AG20443 (cell line): ENCODE measurements at regions not wholly inside any gene's neighbourhood (a gene's known extent, or its start where the extent isn't known, plus 50 kb on each side); places are given as distances from the start of the nearest gene placed in this dataset.

Source experiments
- DNase-seq: peaks from one replicate; pipeline ENCODE4 v3.0.0; 2012; ENCODE audit warnings: low spot score, mixed read lengths

DNA sequence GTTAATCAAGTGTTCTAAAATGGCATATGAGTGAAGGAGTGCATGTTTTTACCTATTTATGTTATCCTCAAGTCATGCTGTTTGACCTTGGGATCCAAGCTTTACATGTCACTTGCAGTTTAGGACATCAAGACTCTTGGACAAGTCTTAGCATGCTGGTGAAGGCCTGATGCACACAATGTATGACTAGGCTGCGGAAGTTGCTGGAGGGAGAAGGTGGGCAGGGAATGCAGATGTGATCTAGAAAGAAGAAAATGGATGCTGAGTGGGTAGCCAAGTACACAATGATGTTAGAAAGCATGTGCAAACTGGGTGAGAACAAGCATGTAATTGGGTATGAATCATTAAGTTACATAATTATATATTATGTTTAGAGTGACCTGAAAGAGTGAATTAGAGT lies 301.8 kb downstream of the BRINP2 start:
- DNase-seq: no peak

DNA sequence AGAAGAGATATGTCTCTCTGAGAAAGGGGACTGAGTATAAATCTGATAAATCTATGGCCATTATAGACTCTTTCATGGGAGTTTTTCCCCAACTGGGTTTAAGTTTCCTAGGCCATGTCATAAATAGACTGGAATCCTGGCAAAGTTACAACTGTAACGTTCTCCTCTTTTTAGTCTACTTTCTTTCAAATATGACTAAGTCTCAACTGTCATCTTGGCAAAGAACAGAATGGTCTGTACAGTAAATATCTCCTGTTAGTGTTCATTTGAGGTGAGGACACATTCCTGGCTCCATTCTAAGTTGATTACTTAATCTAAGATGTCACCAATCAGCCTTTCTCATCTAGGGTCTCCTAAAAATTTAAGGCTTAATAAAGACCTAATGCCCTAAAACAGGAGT lies 300.5 kb downstream of the BRINP2 start:
- no peak for DNase-seq

- DNase-seq: no peak
Observed at GRCh38 chr1:177469519-177469918, 298.8 kb downstream of the BRINP2 start.

GRCh38 chr1:177466286-177466685 lies 295.5 kb downstream of the BRINP2 start:
- DNase-seq: no peak

- no peak for DNase-seq
Observed at GRCh38 chr1:177464686-177465085, 293.9 kb downstream of the BRINP2 start.

DNA sequence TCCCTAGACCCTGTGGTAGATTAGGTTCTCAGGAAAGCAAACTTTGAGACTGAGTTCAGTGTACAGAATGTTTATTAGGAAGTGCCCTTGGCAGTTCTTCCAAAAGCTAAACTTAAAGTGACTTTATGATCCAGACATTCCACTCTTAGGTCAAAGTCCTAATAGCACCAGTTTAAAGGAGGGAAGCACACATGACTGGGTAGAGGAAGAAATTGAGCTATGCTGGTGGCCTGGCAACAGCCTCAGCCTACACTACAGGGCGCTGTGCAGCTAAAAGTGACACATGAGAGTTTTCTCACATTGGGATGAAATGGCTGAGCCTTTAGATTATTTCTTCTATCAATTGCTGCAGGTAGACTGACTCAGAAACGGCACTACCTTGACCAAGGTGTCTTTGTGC lies 280.4 kb downstream of the BRINP2 start:
- no peak for DNase-seq

- DNase-seq: no peak
Observed at GRCh38 chr1:177448652-177449357, 278.0 kb downstream of the BRINP2 start.

DNA sequence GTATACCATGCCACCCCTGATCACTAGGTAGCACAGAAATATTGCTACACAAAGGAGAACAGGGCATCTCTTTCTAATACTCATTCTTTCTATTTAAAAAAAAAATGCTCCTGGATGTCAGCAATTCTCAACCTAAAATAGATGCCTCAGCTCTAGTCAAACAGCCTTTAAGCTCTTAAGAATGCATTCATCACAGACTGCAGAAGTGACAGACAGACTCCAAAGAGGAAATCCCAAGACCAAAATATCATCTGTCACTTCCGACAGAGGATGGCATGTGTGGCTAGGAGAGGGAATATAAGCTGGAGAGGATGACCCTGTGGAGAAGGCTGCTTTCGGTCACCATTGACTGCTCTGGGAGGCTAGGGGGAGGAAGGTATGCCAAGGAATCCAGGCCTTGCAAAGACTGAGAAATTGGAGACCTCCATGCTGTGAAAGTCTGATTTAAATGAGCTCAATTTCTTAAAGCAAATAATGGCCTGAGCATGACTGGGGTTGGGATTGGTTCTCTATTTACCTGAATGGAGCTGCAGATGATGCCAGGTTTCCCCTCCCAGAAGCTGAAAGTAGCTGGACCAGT lies 277.4 kb downstream of the BRINP2 start:
- DNase-seq: no peak

DNA sequence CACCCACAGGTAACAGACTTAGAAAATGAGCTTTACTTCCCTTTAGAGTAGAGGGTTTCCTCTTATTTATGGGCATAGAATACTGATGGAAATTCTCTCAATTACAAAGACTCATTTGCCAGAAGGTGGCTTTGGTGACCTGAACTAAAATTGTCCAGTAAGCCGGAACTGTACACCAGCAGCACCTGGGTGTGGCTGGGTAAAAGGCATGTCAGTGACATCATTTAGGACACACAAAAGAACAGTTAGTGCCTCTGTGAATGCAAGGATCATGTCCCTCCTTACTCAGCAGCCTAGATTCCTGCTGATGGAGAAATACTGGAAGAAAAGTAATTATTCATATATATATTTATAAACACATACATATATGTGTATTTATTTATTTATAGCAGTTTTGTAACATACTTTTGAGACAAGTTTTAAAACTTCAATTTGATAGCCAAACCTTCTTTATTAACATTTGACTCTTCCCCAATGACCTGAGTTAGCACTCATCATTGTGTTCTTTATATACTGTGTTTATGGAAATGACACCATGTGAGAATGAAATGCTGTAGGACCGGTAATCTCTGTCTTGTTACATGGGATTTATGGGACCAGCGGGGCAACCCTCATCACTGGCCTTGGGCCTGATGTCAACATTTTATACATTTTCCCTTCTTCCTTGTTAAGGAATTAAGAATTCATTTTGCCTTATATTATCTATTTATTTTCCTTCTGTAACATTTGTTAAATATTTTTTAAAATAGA lies 274.4 kb downstream of the BRINP2 start:
- no peak for DNase-seq

DNA sequence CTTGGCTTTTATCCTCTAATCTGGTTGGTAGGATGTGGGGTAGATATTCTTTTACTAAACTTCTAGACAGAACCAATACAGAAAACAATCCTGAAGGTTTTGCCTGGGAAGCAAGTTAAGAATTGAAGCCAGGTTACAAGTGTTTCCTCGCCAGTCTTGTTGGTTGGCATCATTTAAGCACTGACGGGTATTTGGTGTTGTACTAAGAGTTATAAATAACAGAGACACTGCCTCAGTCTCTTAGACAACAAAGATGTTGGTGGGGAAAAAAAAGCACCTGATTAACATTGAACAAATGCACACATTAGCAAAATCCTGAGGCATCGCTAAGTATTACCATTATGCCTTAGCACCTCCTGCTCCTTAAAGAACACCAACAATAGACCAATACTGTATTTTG lies 272.2 kb downstream of the BRINP2 start:
- DNase-seq: no peak

- DNase-seq: no peak
Observed at GRCh38 chr1:177442584-177442983, 271.8 kb downstream of the BRINP2 start.

DNA sequence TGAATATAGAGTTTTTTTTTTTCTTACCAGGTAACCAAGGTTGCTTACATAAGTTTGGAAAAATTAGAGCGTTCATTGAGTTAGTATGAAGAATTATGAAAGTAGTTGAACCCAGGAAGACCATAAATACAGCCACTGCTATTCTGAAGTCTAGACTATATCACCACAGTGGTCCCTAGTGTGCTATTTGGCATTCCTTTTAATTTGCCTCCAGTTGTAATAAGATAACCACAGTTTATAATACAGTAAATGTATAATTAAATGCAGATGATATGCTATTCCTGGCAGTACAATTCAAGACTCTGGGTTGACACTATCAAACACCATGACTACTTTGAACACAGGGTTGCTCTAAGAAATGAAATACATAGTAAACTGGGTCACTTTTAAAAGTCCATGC lies 270.5 kb downstream of the BRINP2 start:
- no peak for DNase-seq

DNA sequence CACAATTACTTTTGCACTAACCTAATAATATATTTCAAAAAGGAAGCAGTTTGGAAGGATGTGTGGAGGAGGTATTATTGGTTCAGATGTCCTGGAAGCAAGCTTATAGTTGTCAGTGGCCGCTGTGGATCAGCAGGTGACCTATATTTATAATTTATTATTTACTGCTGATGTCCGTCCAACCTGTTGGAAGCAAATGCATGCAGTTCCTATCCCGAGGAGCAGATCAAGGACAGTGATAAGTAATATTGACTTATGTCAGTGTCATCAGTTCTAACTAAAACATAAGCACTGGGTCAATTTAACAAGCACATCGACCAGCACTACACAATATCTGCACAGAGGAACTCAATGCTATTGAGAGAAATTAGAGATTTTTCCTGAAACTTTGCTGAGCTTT lies 270.1 kb downstream of the BRINP2 start:
- no peak for DNase-seq

- no peak for DNase-seq
Observed at GRCh38 chr1:177439301-177439700, 268.5 kb downstream of the BRINP2 start.

DNA sequence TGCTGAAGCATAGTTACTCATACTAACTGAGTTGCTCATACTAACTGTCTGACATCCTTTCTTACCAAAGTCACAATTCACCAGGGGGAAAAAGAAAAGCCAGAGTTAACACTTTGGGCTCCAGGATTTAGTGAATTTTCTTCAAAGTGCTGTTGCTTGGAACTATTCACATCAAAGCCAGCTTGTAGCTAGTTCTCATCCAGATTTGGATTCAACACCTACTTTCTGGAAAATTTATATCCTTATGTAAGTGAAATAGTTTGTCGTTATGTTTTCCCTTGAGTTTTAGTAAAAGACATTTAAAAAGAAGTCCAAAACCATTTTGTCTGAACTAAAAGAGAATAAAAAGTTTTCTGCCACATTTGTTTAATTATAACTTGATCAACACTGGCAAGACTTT lies 264.6 kb downstream of the BRINP2 start:
- DNase-seq: no peak

GRCh38 chr1:177432897-177433296 lies 262.1 kb downstream of the BRINP2 start:
- DNase-seq: peak; percentile 14

GRCh38 chr1:177431123-177431522 lies 260.4 kb downstream of the BRINP2 start:
- DNase-seq: no peak

DNA sequence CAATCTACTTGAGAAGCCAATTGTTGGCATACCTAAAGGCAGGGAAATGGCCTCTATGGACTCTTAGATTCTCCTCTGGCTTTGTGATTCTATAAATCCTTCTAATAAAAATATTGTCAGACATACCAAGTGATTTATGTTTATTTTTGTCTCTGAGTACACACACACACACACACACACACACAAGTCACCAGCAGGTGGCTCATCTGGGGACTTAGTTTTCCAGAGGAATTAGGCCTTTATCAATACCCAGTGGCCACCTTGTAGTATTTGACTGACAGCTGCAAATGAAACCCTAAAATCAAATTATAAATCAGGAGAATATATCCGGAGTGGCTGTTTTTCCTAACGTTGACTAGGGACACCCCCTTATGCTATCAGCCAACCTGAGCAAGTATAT lies 258.5 kb downstream of the BRINP2 start:
- DNase-seq: no peak

DNA sequence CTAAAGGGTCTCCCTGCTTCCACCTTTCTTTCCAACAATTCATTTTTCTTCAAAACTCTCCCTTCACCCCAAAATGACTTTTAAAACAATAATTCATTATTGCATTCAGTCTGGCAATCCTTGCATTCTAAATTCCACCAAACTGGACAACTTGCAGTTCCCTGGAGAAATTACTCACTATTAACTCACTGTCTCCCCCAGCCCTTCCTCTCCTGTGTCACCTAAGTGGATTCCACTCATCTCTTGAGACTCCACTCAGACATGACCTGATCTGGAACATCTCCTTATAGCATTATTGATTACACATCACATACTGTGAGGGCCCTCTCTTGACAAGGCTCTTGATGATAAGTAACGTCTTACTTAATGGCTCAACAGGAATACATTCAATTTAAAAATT lies 257.1 kb downstream of the BRINP2 start:
- DNase-seq: no peak

DNA sequence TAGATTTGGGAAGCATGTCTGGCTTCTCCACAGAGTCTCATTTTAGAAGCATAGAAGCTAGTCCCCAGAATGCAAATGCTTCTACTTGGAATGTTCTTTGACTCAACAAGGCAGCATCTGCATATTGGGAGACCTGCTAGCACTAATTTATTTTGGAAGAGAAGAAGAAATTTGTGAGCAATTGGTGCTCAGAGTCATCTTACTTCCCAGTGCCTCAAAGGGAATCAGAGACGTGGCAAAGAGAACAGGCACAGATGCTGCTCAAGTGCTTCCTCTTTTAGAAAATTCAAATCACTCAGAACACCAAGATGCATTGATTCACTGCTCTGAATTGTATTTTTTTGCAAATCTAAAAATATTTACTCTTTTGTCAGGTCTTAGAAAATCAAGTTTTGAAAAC lies 255.7 kb downstream of the BRINP2 start:
- no peak for DNase-seq

- DNase-seq: no peak
Observed at GRCh38 chr1:177425199-177425598, 254.4 kb downstream of the BRINP2 start.

GRCh38 chr1:177424744-177425143 lies 254.0 kb downstream of the BRINP2 start:
- no peak for DNase-seq

- no peak for DNase-seq
Observed at GRCh38 chr1:177423090-177423489, 252.3 kb downstream of the BRINP2 start.
